Naive thymus-derived CD4-positive, alpha-beta T cell (primary cell): ENCODE measurements at regions not wholly inside any gene's neighbourhood (a gene's known extent, or its start where the extent isn't known, plus 50 kb on each side); places are given as distances from the start of the nearest gene placed in this dataset.

Experiments used
- ATAC-seq: fragments of 150-1000 bp; cut with Tn5 transposase; 2 replicates; pipeline ENCODE4 v1.10.0; 2021; ENCODE audit warnings: mild to moderate bottlenecking, moderate library complexity
- CTCF ChIA-PET: fragments of 350-600 bp; sonication (Branson Sonifier 250); formaldehyde crosslinking; loops from one replicate; lab custom pipeline; 2021; ENCODE audit warnings: antibody characterized with exemption; lab: Charles Lee
- POLR2A ChIA-PET: fragments of 350-600 bp; sonication (Branson Sonifier 250); formaldehyde crosslinking; loops from one replicate; lab custom pipeline; 2021; ENCODE audit warnings: antibody characterized with exemption, inconsistent platforms; lab: Charles Lee
- DNase-seq, 9 donors: peaks; one replicate each; pipeline versions ENCODE4 v3.0.0 to v3.0.0-alpha.2; 2020 to 2022; ENCODE audit warnings: mixed read lengths in 1 of 9
- H3K27ac ChIP-seq: one replicate; pipeline ENCODE4 v1.7.0; 2013; ENCODE audit warnings: mild to moderate bottlenecking, low read depth, low read length, moderate library complexity
- H3K27me3 ChIP-seq, 2 donors: one replicate each; pipeline ENCODE4 v1.7.0; 2013; ENCODE audit warnings: low read length in 2 of 2, mild to moderate bottlenecking in 2 of 2, moderate library complexity in 2 of 2; ENCODE audit not compliant: control insufficient read depth in 2 of 2, insufficient read depth in 2 of 2
- H3K36me3 ChIP-seq, 3 experiments: 1 replicate in 2 of 3; 2 replicates in 1 of 3; pipeline ENCODE4 v1.7.0; 2013; ENCODE audit warnings: low read length in 3 of 3, mild to moderate bottlenecking in 3 of 3, moderate library complexity in 1 of 3; ENCODE audit not compliant: insufficient read depth in 3 of 3, control insufficient read depth in 2 of 3
- H3K4me1 ChIP-seq, 2 donors: one replicate each; pipeline ENCODE4 v1.7.0; 2013; ENCODE audit warnings: low read length in 2 of 2, mild to moderate bottlenecking in 2 of 2, moderate library complexity in 1 of 2; ENCODE audit not compliant: control insufficient read depth in 2 of 2, insufficient read depth in 2 of 2
- H3K4me3 ChIP-seq: 2 replicates; pipeline ENCODE4 v1.7.0; 2013; ENCODE audit warnings: mild to moderate bottlenecking, low read length
- H3K9me3 ChIP-seq, 3 experiments: 1 replicate in 2 of 3; 2 replicates in 1 of 3; pipeline ENCODE4 v1.7.0; 2013; ENCODE audit warnings: low read length in 3 of 3; ENCODE audit not compliant: control insufficient read depth in 2 of 3
- H3K27ac Mint-ChIP-seq, 9 donors: one replicate each; pipeline ENCODE4 v1.8.0; 2020 to 2022; ENCODE audit warnings: mixed read lengths in 9 of 9, mild to moderate bottlenecking in 8 of 9, moderate library complexity in 5 of 9, inconsistent platforms in 2 of 9
- H3K27me3 Mint-ChIP-seq, 5 donors: one replicate each; pipeline ENCODE4 v1.8.0; 2021 to 2022; ENCODE audit warnings: mixed read lengths in 5 of 5, mild to moderate bottlenecking in 1 of 5
- H3K36me3 Mint-ChIP-seq, 5 donors: one replicate each; pipeline ENCODE4 v1.8.0; 2020 to 2022; ENCODE audit warnings: mixed read lengths in 5 of 5, mild to moderate bottlenecking in 3 of 5, inconsistent platforms in 1 of 5
- H3K4me1 Mint-ChIP-seq, 7 donors: one replicate each; pipeline ENCODE4 v1.8.0; 2020 to 2022; ENCODE audit warnings: mixed read lengths in 7 of 7, mild to moderate bottlenecking in 3 of 7, inconsistent platforms in 1 of 7
- H3K4me3 Mint-ChIP-seq, 10 donors: one replicate each; pipeline ENCODE4 v1.8.0; 2020 to 2022; ENCODE audit warnings: mild to moderate bottlenecking in 10 of 10, mixed read lengths in 10 of 10, moderate library complexity in 6 of 10, inconsistent platforms in 2 of 10
- H3K9me3 Mint-ChIP-seq, 11 donors: one replicate each; pipeline ENCODE4 v1.8.0; 2020 to 2022; ENCODE audit warnings: mixed read lengths in 11 of 11, mild to moderate bottlenecking in 4 of 11, inconsistent platforms in 1 of 11, moderate library complexity in 1 of 11
- intact Hi-C, 2 donors: fragments of 100-400 bp; cut with micrococcal nuclease; formaldehyde crosslinking; loops; one replicate each; pipeline ENCODE4 v1.15.1; 2023

DNA sequence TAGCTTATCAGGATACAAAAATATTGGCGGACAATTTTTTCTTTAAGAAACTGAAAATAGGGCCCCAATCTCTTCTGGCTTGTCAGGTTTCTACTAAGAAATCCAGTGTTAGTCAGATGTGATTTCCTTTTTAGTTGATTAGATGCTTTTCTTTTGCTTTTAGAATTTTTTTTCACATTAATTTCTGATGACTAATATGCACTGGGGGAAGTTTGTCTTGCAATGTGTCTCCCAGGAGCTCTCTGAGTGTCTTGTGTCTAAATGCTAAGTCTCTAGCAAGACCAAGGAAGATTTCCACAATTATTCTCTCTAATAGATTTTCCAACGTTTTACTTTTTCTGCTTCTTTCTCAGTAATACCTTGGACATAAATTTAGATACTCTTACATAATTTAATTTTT, 559.8 kb upstream of the TYRP1 start:
- no peaks in the 10 kb centered on the region for H3K4me1 Mint-ChIP-seq
- H3K27me3 Mint-ChIP-seq, result no peaks in the 10 kb centered on the region
- Histone ChIP-seq H3K9me3 (peaks cover 0 to 10% (median 0%) of the 10 kb centered on the region in 3 experiments), H3K36me3 (no peaks in the 10 kb centered on the region), H3K4me3 (no peak overlapping the region), H3K27me3 (no peaks in the 10 kb centered on the region), H3K27ac (no peak overlapping the region), H3K4me1 (no peaks in the 10 kb centered on the region)
- CTCF ChIA-PET, result no interaction called here
- no peak overlapping the region for H3K4me3 Mint-ChIP-seq
- peaks cover 0 to 4% (median 0%) of the 10 kb centered on the region in 5 donors for H3K36me3 Mint-ChIP-seq
- peaks cover 0 to 57% (median 15%) of the 10 kb centered on the region in 11 donors for H3K9me3 Mint-ChIP-seq
- ATAC-seq (no peak), DNase-seq (no peak)
- POLR2A ChIA-PET, result no interaction called here
- H3K27ac Mint-ChIP-seq, result no peak overlapping the region
- intact Hi-C loops, result no loop called here

DNA sequence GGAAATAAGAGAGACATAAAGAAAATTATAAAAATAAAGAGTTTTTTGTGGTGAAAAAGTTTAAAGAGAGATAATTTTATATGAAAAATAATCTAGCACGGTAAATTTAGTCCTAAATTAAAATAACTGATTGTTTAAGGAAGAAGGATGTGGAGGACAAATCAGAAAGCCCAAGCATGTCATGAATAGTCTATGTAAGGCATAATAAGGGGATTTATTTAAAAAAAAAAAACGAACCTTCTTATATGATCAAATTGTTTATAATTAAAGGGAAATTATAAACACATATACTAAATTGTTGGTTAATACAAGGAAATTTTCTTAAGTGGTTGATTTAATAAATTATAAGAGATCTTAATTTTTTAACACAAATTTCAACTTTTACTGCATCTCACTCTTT, 551.8 kb upstream of the TYRP1 start:
- no peak for ATAC-seq
- intact Hi-C loops, result no loop called here
- Mint-ChIP-seq H3K4me1 (no peaks in the 10 kb centered on the region), H3K4me3 (no peak overlapping the region), H3K36me3 (peaks cover 0 to 7% (median 0%) of the 10 kb centered on the region in 5 donors), H3K27me3 (no peaks in the 10 kb centered on the region), H3K9me3 (peaks cover 2 to 33% (median 15%) of the 10 kb centered on the region in 11 donors), H3K27ac (no peak overlapping the region)
- DNase-seq, result no peak
- no peak overlapping the region for H3K4me3 ChIP-seq
- no peaks in the 10 kb centered on the region for H3K27me3 ChIP-seq
- H3K9me3 ChIP-seq, result peaks cover 0 to 16% (median 0%) of the 10 kb centered on the region in 3 experiments
- CTCF ChIA-PET, result no interaction called here
- H3K36me3 ChIP-seq, result no peaks in the 10 kb centered on the region
- no peaks in the 10 kb centered on the region for H3K4me1 ChIP-seq
- H3K27ac ChIP-seq, result no peak overlapping the region
- POLR2A ChIA-PET, result no interaction called here

DNA sequence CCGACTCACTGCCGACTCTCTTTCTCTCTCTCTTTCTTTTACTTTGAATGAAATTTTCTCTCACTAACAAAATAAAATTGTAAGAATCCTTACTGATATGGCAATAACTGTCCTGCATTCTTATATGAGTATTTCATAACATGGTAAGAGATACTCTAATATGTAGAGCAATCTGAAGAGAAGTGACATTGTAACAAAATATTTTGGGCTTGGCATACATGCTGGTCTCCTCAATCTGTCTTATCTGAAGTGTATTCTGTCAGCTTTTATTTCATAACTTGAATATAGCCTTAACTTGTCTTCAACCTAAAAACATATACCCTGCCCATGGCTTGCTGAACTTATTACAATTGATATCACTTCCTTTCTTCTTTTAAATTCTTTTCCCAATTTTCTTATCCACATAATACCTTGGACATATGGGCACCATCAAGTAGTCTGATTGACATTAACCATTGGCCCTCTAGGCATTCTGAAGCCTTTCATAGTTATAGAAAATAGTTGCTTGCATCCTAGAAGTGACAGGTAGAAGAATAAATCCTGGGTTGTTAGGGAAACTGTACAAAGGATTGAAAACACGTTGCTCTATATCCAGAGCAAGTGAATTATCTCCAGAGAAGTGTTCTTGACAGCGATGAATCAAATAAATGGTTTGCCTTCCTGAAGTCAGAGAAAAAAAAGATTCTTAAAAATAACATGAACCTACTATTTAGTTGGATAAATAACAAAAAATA, 537.6 kb upstream of the TYRP1 start:
- intact Hi-C loops, result loop anchor here in 1 of 2 donors (10.0 kb wide), 1 partner anchor 61 kb away; no protein-coding TSS in a partner anchor
- Histone ChIP-seq H3K4me1 (no peaks in the 10 kb centered on the region), H3K27ac (no peak overlapping the region), H3K36me3 (no peaks in the 10 kb centered on the region), H3K4me3 (no peak overlapping the region), H3K9me3 (no peaks in the 10 kb centered on the region), H3K27me3 (no peaks in the 10 kb centered on the region)
- H3K27me3 Mint-ChIP-seq, result no peaks in the 10 kb centered on the region
- no peak for DNase-seq
- CTCF ChIA-PET, result no interaction called here
- H3K9me3 Mint-ChIP-seq, result peaks cover 0 to 20% (median 6%) of the 10 kb centered on the region in 11 donors
- POLR2A ChIA-PET, result no interaction called here
- no peak overlapping the region for H3K4me3 Mint-ChIP-seq
- H3K4me1 Mint-ChIP-seq, result no peaks in the 10 kb centered on the region
- no peak for ATAC-seq
- H3K27ac Mint-ChIP-seq, result no peak overlapping the region
- H3K36me3 Mint-ChIP-seq, result peaks cover 0 to 3% (median 0%) of the 10 kb centered on the region in 5 donors

DNA sequence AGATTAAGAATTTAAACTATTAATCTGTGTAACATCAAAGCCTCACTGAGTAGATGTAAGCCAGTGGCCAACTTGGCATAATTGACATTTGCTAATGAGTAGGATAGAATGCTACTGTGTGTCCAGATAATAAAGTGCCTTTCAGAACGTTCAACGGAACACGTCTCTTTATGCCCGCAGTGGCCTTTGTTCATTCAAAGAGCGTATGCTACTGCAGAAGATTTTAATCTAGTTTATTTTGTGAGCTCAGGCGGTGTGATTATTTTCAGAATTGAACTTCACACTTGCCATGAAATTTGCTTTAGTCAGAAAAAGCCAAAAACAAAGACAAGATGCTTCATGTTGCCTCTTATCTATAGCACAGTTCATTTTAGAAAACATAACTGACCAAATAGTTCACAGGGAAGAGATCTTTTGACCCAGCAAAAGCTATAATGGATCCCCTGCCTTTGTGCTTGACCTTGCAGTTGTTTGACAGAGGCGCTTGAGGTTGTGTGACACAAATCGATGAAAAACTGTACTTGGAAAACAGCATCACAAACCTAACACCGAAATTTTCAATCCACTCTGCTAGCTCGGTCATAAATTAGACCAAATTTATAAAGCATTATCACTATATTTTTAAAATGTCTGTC, 530.9 kb upstream of the TYRP1 start:
- ChIA-PET POLR2A (no interaction called here), CTCF (no interaction called here)
- Histone ChIP-seq H3K27me3 (no peaks in the 10 kb centered on the region), H3K4me3 (no peak overlapping the region), H3K9me3 (no peaks in the 10 kb centered on the region), H3K4me1 (no peaks in the 10 kb centered on the region), H3K36me3 (no peaks in the 10 kb centered on the region), H3K27ac (no peak overlapping the region)
- DNase-seq (no peak), ATAC-seq (no peak)
- no peak overlapping the region for H3K4me3 Mint-ChIP-seq
- H3K4me1 Mint-ChIP-seq, result no peaks in the 10 kb centered on the region
- intact Hi-C loops, result no loop called here
- no peaks in the 10 kb centered on the region for H3K36me3 Mint-ChIP-seq
- no peak overlapping the region for H3K27ac Mint-ChIP-seq
- H3K27me3 Mint-ChIP-seq, result no peaks in the 10 kb centered on the region
- H3K9me3 Mint-ChIP-seq, result peaks cover 0 to 22% (median 11%) of the 10 kb centered on the region in 11 donors

DNA sequence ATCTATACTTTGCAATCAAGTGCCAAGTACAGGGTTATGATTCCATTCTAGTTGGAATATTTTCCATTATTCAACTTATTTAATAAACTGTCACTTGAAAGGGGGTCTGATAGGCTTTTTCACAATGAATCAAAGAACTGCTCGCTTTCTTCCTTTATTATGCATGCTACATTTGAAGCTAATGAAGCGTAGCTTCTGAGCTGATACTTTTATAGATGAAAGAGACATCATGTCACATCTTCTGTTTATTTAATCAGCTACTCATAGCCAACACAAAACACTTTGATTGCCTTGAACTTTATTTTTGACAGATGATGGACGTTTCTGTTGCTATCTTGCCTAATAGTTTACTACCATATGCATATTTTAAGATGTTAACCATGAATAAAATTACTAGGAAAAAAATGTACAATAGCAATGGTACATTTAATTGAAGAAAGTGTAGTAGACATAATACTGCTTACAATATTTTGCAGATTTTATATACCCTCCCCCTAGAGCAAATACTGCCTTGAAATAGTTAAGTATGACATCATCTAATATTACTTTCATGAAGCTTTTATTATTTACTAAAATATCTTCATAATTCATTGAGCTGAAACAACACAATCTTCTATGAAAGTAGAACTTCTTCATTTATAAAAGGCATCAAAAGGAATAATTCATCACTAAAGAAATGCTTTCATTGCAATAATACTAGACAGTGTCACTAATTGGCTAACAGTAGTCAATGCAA, 529.3 kb upstream of the TYRP1 start:
- POLR2A ChIA-PET, result no interaction called here
- Histone ChIP-seq H3K27ac (no peak overlapping the region), H3K9me3 (no peaks in the 10 kb centered on the region), H3K36me3 (no peaks in the 10 kb centered on the region), H3K4me3 (no peak overlapping the region), H3K4me1 (no peaks in the 10 kb centered on the region), H3K27me3 (no peaks in the 10 kb centered on the region)
- H3K36me3 Mint-ChIP-seq, result no peaks in the 10 kb centered on the region
- peaks cover 0 to 30% (median 14%) of the 10 kb centered on the region in 11 donors for H3K9me3 Mint-ChIP-seq
- no peak overlapping the region for H3K27ac Mint-ChIP-seq
- no peak for ATAC-seq
- CTCF ChIA-PET, result no interaction called here
- no peaks in the 10 kb centered on the region for H3K4me1 Mint-ChIP-seq
- H3K4me3 Mint-ChIP-seq, result no peak overlapping the region
- intact Hi-C loops, result no loop called here
- DNase-seq, result no peak
- H3K27me3 Mint-ChIP-seq, result no peaks in the 10 kb centered on the region

DNA sequence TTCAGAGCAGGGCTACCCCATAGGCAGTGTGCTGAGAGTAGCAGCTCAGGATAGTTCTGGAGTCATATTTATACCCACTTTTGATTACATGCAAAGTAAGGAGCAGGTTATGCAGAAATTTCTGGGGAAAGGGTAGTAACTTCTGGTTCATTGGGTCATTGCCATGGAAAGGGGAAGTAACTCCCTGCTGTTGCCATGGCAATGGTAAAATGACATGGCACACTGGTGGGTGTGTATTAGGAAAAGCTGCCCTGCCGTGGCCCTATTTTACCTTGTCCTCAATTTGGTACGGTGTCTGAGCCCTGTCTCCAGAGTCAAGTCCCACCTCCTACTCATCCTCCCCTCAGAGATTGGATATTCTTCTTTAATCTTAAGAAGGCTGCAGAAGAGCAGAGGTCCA, 526.7 kb upstream of the TYRP1 start:
- peaks cover 0 to 30% (median 11%) of the 10 kb centered on the region in 11 donors for H3K9me3 Mint-ChIP-seq
- no peaks in the 10 kb centered on the region for H3K4me1 Mint-ChIP-seq
- H3K9me3 ChIP-seq, result peaks cover 0 to 4% (median 0%) of the 10 kb centered on the region in 3 experiments
- H3K4me3 Mint-ChIP-seq, result no peak overlapping the region
- no peaks in the 10 kb centered on the region for H3K36me3 Mint-ChIP-seq
- no peaks in the 10 kb centered on the region for H3K27me3 Mint-ChIP-seq
- no peak overlapping the region for H3K27ac ChIP-seq
- no peaks in the 10 kb centered on the region for H3K4me1 ChIP-seq
- H3K36me3 ChIP-seq, result no peaks in the 10 kb centered on the region
- no peak for DNase-seq
- no peaks in the 10 kb centered on the region for H3K27me3 ChIP-seq
- POLR2A ChIA-PET, result no interaction called here
- CTCF ChIA-PET, result no interaction called here
- intact Hi-C loops, result no loop called here
- H3K4me3 ChIP-seq, result no peak overlapping the region
- no peak overlapping the region for H3K27ac Mint-ChIP-seq
- ATAC-seq, result no peak
